Suppressor macrophage (primary cell): ENCODE measurements at regions not wholly inside any gene's neighbourhood (a gene's known extent, or its start where the extent isn't known, plus 50 kb on each side); places are given as distances from the start of the nearest gene placed in this dataset.

Experiments
- DNase-seq, 4 experiments: peaks; one replicate each; pipeline ENCODE4 v3.0.0-alpha.2; 2020 to 2022

DNA sequence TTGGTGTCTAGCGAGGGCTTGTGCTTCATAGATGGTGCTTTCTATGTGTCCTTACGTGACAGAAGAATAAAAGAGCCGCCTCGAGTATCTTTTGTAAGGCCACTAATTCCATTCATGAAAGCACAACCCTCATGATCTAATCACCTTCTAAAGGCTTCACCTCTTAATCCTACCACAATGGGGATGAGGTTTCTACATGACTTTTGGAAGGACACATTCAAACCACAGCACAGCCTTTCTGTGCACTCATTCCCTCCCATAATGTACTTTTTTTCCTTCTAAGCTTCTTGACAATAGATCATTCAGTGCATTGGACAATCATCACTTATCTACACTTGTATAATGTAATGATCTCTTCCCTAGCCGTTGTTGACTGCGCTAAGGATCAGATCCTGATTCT is 774.8 kb downstream of the BRINP1 start:
- DNase-seq, result no peak

DNA sequence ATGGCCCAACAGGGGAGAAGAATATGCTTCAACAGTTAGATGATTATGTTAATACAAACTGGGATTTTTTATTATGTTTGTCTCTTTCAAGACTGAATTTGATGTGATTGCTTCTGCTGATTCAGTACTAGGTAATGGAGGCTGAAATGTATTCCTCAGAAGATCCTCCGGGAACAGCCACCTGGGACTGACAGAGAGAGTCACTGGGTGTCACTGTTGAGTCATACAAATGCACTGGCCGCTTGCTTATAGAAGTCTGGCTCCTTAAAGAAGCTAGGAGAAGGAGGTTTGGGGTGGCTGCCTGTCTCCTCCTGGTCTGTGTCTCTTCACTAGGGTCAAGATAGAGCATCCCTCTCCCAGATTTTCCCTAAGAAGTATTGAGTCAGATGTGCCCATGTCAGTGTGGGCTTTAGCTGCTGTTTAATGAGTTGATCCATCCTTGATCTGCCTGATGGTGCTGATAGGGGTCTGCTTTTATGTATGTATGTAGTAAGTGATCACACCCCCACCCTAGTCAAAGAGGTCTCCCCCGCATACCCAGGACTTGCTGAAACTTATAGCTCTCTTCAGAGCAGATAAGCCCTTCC is 773.4 kb downstream of the BRINP1 start:
- DNase-seq, result no peak

DNA sequence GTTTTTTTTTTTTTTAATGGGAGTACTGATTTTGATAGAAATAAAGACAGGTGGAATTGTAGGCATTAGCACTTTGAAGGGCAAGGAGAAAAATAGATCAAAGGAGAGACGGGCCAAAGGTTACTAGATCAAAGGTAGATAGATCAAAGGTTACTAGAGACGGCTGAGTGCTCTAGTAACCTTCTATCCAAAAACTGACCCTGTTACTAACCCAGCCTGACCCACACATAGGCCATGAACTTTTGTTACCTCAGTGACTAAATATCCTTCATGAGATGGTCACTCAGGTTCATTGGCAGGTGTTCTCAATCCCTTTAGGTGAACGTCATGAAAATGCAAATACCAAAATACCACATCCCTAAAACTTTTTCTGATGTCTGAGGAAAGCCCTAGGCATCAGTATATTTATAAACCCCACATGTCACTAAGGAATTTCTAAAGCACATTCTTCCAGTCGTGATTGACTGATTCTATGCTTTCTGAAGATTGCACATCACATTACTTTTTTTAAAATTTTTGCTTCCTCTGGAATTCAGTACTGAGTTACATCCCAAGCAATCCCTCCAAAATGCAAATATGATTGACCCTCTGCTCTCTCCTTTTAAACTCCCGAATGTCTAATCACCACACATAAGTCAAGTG is 772.7 kb downstream of the BRINP1 start:
- DNase-seq, result no peak

DNA sequence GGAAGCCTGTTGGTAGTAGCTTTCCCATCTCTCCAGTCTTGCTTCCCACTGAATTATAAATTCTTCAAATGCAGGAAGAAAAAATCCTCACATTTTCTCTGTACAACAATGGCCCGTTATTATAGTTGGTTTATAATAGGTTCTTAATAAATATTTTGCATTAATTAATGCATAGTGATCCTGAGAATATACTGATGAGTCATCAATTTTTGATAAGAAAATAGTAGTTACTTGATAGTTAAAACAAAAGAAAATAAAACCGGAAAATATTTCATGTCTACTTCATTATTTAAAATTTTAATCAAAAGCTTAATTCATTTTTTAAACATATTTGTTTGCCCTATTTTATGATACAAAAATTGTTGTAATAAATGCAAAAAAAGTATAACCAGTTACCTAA is 762.6 kb downstream of the BRINP1 start:
- DNase-seq, result no peak

DNA sequence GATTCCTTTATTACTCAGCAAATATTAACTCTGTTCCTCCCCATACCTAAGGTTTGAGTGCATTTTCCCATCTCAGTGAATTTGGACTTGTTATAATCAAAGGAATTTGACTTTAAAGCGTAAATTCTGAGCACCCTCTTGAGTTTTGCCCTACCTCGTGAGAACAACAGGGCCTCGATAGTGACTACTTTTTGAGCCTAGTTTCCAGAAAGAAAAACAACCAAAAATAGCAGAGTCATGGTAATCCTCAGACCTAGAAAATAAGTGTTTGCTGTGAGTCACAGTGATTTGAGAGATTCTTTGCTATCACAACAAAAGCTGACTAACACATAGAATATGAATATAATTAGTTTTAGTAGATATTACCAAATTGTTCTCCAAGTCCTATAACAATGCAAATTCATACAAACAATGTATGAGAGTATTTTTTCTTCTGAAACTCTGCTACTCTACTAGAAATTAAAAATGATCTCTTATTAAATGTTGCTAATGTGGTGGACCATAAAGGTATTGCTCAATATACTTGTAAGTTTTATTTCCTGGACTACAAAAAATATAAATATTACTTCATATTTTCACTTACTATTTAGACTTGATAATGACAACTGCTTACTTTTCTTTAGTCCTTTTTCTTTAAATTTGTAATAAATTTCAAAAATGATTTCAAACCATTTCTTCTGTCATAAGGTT is 759.7 kb downstream of the BRINP1 start:
- no peak for DNase-seq

DNA sequence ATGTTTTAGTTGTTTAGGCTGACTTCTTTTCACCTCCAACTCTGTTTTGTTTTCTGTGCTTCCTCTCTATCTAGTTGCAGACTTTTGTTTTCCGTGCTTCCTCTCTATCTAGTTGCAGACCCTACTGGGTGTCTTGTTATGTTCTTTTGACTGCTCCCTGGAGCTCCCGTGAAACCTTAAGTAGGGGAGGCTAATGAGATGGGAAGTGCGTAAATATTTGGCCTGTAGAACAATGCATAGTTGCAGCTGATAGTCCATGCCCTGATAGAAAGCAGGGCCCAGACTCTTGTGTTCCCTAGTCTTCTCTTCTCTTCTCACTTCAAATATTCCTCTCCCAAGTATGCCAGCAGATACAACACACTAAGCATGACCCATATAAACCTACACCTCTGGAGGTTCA is 757.0 kb downstream of the BRINP1 start:
- DNase-seq, result no peak

GRCh38 chr9:118613996-118614395 is 755.2 kb downstream of the BRINP1 start:
- no peak for DNase-seq

- DNase-seq, result no peak
Observed at GRCh38 chr9:118618084-118618483, 751.2 kb downstream of the BRINP1 start.

GRCh38 chr9:118618849-118619248 is 750.4 kb downstream of the BRINP1 start:
- DNase-seq, result no peak

DNA sequence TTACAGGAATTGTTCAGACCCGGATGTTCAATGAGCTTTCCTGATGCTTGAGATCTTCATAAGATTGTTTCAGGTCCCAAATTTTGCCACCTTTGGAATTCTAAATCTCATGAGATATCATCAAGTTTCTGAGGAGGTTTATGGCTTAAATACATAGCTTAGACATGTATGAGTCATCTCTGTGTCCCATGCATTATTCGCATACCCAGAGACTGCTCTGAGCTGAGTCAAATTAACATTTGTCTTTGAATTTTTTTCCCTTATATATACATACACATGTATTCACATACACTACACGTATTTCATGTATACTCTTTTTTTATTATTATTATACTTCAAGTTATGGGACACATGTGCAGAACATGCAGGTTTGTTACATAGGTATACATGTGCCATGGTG is 744.6 kb downstream of the BRINP1 start:
- no peak for DNase-seq

- no peak for DNase-seq
Observed at GRCh38 chr9:118630079-118630478, 739.2 kb downstream of the BRINP1 start.

DNA sequence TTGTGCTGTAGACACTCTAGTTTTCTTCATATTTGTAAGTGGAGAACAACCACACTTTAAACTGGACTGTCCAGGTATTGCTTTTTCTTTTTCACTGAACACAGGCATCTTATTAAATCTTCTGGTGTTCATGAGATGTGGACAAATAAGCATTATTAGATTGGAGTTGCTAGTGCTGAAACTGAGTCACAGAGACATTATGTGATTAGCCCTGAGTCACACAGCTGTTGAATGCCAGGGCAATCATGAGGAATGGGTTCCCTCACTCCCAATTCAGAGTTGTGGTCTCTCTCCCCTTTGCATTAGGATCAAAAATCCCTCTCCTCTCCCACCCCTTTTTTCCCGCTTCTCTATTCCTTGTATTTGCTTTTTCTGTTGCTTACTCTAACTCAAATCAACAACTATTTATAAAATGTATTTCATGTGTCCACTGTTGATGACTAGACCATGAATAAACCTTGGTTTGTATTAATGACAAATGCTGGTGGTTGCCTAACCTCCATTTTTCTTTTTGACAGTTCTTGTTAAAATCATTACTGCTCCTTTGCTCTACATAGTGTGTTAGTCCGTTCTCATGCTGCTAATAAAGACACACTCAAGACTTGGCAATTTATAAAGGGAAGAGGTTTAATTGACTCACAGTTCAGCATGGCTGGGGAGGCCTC is 738.2 kb downstream of the BRINP1 start:
- DNase-seq, result no peak

DNA sequence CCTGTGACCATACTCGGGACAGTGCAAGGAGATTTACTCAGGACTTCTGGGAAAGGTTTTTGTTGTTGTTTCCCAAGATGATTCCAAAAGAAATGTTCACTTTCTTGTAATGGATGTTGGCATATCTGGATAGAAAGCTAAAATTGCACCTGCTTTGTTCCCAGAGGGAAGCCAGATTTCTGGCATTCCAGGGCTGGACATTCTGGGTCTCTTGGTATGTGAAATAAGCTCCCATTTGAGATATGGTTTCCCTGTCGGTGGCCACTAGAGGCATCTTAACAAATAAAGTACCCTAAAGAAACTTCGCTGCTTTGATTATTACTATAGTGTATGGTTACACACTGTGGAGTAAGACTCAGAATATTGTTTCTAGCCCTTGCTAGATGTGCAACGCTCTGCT is 737.3 kb downstream of the BRINP1 start:
- no peak for DNase-seq

DNA sequence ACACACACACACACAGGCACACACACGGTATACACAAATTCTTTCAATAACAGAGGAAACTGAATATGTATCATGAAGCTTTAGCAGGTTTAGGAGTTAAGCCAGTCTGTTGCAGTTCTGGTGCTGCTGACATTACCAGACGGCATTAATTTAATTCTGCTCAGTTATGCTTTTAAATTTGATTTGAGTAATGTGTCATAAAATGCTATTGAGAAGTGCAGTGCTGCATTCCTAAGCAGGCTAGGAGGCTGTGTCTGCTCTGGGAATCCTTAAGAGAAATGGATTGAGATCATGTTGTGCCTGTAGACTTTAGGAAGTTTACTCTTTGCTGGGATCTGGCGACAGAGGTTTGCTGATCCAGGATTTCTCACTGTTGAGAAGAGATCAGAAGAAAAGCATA is 733.8 kb downstream of the BRINP1 start:
- no peak for DNase-seq

DNA sequence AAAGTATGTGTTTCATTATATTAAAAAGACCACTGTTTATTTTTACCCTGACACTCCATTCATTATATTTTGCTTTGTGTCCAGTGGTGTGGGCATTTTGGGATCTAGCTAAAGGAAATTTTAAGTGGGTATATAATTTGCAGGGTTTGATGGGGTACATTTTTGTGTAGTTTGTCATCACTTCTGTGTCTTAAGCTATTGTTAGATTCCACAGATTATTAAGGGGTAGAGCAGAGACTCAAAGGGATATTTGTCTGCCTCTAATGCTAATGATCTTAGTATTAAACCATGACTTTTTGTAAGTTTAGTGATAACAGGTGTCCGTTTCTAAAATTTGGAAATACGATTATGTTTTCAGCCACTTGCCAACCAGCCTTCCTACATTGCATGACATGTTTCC is 731.6 kb downstream of the BRINP1 start:
- DNase-seq, result no peak

GRCh38 chr9:118640836-118641560 is 728.2 kb downstream of the BRINP1 start:
- DNase-seq, result no peak

GRCh38 chr9:118643118-118643517 is 726.1 kb downstream of the BRINP1 start:
- DNase-seq, result no peak

GRCh38 chr9:118644066-118644465 is 725.2 kb downstream of the BRINP1 start:
- DNase-seq, result no peak

DNA sequence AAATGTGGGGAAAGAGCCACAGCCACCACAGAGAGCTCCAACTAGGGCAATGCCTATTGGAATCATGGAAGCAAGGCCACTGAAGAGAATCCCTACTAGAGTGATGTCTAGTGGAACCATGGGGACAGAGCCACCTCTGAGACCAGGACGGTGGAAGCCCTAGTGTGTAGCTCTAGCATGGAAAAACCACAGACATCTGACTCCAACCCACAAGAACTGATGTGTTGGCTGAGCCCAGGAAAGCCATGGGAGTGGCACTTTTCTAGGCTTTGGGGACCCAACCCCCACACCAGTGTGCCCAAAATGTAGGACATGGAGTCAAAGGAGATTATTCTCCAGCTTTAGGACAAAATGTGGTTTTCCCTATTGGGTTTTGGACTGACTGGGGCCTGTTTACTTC is 721.9 kb downstream of the BRINP1 start:
- no peak for DNase-seq

GRCh38 chr9:118650417-118650816 is 718.8 kb downstream of the BRINP1 start:
- no peak for DNase-seq

DNA sequence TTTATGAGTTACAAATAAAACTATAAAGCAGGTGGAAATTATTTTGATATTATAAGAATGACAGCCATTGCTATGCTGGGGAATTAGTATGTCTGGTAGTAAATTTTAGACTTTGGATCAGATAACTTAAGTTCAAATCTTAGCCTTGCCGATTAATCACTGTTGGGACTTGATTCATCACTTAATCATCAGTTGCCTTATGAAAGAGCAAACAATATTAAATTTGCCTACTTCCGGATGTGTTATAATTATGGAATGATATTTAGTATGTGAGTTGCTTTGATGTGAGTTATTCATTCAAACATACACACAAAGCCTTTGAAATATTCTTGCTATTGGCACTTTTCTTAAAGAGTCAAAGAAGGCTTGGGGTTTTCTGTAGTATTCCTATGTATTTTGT is 717.7 kb downstream of the BRINP1 start:
- DNase-seq, result no peak

DNA sequence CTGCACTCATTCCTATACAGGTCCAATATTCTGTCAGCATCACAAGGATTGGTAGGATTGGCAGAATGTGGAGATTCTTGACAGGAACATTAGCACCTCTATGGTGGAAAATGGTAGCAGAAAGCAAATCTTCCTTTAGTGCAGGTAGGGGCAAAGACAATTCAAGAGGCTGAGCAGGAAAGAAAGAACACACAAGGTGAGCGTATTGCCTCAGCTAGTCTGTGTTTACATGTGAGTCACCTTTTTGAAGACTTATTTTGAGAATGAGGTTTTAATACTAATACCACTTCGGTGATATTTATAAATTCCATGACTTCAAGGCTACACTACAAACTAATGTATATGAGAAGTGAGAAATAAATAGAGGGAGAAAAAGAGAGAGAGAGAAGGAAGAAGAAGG is 717.0 kb downstream of the BRINP1 start:
- no peak for DNase-seq

DNA sequence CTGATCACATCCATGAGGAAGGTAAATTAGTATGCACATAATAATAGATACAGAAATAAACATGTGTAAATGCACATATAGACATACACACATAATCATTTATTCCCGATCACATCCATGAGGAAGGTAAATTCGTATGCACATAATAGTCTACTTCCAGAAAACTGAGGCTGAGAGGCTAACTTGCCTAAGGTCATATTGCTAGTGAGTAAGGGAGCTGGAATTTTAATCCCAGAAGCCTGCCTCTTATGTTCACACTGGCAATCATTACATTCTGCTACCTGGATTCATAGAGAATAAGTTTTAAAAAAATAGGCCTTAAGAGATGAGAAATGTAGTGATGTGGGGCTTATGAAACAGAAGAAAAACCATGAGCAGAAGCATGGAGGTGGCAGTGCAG is 716.3 kb downstream of the BRINP1 start:
- no peak for DNase-seq
